T-helper 2 cell treated with Interferon-gamma antibody and Interleukin-4, amounts not matched to agents 100 ng/mL and 5 ng/mL, for 36 hours (primary cell): ENCODE measurements at regions not wholly inside any gene's neighbourhood (a gene's known extent, or its start where the extent isn't known, plus 50 kb on each side); places are given as distances from the start of the nearest gene placed in this dataset.

Experiments
- intact Hi-C: fragments of 100-400 bp; cut with micrococcal nuclease; formaldehyde crosslinking; loops from one replicate; pipeline ENCODE4 v1.15.1; 2023

DNA sequence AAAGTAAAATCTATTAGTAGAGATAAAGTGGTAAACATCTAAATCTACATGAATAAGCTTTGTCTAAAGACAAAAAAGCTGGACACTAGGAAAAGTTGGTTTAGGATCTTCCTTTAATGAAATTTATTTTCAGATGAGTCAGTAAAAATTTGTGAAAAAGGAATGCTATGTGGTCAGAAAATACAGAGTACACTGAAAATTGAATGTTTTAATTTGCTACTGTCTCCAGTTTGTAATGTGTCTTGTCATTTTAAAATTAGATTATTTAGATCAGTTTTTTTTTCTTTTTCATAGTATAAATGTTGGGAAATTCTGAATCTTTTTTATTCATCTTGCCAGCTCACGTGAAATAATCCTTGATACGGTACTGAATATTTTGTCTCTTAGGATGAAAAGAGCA, 56.9 kb downstream of the SLITRK6 start:
- intact Hi-C loops = no loop called here

DNA sequence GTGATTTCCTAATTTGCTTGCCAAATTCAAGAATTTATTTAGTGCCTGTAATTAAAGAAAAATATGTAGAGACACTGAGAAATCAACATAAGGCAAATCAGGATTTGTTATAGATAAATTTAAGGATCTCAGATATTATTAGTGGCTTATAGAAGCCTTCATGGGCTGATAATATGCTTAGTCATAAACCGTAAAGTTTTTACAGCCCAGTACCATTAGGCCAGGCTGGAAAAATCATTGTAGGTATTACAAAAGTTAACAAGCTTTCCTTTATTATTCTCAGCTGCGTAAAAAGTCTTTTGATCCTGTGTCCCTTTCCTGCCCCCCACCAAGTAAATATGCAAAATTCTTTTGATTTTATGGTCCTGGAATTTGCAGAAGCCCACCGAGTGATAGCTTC, 58.2 kb downstream of the SLITRK6 start:
- intact Hi-C loops = no loop called here

DNA sequence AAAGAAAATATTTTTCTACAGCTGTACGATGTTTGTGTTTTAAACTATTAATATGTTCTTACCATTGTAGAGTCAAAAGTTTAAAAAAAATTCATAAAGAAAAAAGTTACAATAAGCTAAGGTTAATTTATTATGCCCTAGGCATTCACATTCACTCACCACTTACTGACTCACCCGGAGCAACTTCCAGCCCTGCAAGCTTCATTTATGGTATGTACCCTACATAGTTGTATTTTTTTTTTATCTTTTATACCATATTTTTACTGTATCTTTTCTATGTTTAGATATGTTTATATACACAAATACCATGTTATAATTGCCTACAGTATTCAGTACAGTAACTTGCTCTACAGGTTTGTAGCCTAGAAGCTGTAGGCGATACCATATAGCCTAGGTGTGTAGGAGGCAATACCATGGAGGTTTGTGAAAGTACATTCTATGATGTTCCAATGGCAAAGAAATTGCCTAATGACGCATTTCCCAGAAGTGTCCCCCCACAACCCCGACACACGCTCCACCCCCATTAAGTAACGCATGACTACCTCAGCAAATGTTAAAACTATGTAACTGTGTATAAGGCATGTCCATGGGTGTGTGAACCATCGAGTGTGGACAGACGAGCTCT, 60.4 kb downstream of the SLITRK6 start:
- intact Hi-C loops = no loop called here

DNA sequence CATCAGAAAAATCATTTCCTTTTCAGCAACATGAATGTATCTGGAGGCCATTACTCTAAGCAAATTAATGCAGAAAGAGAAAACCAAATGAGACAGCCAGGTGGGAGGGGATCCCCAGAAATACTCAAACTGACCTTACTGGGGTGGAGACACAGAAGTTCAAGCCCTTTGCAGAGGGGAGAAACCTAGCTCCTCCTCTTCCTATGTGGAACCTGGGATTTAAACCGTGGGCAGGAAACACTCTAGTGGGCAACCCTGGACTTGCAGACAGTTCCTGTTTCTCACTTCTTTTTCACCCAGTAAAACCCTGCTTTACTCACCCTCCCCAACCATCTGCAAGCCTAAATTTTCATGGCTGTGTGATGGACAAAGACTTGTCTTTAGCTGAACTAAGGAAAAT, 61.3 kb downstream of the SLITRK6 start:
- intact Hi-C loops = no loop called here

DNA sequence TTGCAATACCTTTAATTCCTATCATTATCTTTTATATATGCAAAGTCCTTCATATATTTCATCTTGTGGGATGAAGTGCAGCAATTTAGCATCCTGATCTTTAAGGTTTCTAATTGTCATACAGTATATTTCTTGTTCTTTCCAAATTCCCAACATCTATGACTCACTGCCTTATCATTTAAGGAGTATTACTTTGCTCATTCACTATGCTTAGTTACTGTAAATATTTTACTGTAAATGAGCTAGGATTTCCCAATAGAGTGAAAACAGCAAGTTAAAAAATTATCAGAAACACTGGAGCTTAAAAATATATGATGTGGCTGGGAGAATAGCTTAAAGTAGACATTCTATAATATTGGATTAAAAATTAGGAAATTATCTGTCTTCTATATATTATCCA, 69.9 kb downstream of the SLITRK6 start:
- intact Hi-C loops = no loop called here

DNA sequence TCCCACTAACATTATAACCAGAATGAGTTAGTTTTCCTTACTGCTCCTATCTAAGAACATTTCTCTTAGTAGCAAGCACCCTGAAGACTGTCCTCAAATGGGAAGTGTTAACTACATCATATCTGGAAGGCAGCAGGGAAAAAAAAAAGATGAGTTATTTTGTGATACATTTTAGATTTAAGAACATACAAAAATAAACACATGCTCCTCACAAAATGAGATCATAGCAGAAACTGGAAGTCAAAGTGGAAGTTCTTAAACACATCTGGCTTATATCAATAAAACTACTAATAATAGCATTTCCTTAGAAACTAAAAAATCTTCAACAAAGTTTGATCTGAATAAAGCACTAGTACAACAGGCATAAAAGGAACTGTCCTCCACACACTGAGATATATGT, 70.4 kb downstream of the SLITRK6 start:
- intact Hi-C loops = no loop called here

DNA sequence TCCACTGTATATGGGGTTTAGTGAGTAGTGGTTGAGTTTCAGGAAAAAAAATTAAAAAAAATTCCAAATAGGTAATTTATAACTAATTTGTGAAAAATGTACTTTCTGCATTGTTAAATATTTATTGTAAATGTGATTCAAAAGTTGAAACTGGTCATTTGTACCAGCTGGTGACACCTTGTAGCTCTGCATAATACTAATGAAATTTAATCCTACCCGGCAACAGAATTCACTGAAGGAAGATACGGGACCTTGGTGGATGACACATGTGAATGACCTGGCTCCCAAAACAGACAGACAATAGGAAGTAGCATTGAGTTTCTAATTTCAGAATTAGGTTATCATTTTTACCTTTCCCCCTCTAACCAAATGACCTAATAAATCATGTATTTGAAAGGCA, 73.8 kb downstream of the SLITRK6 start:
- intact Hi-C loops = no loop called here

DNA sequence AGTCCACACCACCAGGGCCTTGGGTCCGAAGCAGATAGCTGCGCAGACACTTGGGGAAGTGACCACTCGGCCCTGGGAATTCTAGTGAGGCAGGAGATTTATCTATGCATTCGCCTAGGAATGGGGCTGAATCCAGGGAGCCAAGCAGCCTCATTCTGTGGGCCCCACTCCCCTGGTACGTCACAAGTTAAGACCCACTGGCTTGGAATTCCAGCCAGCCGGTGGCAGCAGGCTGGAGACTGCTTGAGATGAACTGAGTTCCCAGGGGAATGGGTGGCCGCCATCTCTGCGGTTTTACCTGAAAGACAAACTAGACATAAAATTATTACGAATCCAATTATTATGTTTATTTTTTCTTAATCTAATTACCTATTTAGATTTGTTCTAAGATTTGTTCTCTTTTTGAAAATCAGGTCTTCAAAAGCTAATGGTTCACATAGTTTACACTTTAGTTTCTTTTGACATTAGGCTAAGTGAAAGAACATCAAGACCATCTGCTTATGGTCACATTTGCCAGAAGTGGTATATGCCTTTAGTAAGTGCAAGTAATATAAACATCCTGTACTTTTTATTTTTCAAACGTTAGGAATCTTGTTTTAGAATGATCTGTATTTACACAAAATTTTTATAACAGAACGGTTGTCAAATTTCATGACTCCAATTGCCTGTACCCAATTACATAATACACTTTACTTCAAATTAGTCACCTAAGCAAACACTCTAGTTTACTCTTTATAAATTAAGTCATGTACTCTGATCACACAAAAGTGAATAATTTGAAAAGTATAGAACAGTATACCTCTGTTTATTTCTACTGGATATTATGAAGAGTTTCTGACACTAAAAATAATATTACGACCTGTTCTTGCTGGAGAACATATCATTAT, 74.4 kb downstream of the SLITRK6 start:
- intact Hi-C loops = no loop called here

DNA sequence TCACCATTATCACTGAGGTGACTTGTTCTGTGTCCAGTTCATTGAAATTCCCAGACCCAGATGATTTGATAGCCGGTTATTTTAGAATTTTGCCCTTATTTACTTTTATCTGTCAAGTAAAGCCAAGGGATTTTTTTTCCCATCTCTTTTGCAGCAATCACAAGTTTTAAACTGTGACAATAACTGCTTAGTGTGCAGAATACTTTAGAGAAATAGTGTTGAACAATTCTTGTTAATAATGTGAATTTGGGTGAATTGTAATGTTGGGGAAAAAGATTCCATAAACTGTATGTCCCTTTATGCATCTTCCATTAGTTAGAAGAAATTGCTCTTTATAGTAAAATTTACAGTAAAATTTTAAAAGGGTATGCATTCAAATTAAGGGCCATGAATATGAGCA, 79.5 kb downstream of the SLITRK6 start:
- intact Hi-C loops = no loop called here

DNA sequence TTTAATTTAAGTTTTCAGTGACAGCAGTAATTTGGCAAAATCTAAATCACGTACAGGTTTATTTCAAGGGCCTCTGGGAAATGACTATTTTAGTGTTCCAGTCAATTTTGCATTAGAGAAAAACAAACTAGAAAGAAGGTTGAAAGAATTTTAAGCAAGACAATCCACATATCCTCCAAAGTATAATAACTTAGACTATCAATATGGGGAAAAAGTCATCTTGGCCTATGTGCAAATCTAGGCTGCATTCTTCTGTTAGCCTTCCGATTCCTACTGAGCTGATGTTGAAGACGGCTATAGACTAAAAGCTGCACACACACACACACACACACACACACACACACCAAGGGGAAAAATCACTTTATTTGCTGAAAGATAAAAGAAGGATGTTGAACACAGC, 81.3 kb downstream of the SLITRK6 start:
- intact Hi-C loops = no loop called here

DNA sequence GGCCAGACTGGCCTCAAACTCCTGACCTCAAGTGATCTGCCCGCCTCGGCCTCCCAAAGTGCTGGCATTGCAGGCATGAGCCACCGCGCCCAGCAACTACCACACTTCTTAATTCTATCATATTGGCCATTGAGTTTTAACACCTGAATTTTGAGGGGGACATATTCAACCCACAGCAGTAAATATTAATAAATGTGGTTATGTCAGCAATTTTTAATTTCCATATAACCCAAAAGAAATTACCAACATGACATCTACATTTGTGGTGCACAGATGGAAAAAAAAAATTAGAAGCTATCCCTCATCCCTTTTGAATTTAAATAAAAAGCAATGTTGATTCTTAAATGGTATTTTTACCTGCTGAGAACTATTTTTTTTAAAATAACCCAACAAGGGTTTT, 88.7 kb downstream of the SLITRK6 start:
- intact Hi-C loops = no loop called here

DNA sequence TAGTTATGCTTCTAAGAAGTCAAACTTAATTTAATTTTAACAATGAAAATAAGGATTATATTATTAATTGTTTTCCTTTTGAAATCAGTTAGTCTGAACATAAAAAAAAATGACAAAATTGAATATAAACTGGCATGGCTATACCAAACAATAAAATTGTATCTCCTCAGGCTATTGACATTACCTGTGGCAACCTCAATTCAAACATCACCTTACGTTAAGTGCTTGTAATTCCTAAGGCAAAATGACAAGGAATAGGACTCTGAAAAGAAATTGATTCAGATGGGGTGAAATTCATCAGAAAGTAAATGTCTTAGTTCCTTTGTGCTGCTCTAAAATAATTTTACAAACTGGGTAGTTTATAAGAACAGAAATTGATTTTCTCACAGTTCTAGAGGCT, 89.5 kb downstream of the SLITRK6 start:
- intact Hi-C loops = no loop called here

DNA sequence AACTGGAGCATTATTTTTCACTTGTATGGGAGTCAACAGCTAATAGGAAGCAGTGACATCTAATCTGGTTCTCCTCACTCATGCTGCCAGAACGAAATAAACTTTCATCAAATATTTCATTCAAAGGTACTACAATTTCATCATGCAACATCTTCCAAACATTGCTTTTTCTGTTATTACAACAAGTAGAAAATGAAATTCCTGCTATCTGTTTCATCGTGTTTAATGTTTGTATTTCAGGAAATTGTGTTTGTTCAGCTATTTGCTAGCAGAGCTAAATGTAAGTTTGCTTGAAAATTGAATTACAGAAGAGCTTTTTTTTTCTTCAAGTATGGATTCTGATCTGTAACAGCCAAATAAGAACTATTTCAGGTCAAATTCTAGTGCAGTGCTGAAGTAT, 90.1 kb downstream of the SLITRK6 start:
- intact Hi-C loops = no loop called here

DNA sequence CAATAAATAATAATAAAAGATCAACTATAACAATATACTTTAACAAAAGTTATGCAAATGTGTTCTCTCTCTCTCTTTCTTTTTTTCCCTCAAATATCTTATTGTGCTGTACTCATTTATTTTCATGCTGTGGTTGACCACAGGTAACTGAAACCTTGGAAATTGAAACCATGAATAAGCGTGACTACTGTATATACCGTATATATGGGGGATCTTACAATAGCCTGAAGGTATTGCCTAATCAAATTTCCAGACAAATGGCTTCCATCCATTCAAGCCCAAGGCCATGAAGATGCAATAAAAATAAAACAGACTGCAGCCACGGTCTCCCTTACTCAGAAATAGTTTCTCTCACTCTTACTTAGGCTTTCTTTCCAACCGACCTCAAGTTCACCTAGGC, 98.3 kb downstream of the SLITRK6 start:
- intact Hi-C loops = no loop called here

DNA sequence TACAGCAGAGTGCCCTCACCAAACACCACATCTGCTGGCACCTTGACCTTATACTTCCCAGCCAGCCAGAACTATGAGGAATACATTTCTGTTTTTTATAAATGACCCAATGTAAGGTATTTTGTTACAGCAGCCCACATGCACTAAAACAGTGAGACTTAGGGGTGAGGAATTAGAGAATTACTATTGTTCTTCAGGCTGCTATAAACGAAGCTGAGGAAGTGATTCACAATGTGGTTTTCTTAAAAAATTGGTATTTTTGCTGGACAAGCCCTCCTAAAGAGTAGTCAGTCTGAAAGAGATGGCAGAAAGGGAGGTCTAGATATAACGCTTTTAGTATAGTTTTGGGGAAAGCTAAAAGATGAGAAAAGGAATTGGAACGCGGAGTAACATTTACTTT, 101.0 kb downstream of the SLITRK6 start:
- intact Hi-C loops = no loop called here

DNA sequence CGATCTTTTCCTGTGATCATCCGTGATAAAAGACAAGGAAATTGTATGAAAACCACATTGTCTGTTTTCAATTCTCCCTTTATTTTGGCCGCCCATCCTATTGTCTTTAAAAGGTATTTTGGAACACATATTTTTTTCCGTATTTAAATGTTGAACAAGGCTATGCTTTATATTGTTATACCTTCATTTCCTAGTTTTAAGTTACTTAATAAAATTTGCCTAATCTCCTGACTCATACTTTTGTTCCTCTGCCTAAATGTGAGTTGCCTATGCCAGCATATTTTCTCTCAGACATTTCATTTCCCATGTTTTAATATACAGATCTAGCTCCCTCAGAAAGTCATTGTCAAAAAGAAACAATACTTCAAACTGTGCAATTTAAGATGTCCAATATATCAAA, 104.2 kb downstream of the SLITRK6 start:
- intact Hi-C loops = no loop called here

DNA sequence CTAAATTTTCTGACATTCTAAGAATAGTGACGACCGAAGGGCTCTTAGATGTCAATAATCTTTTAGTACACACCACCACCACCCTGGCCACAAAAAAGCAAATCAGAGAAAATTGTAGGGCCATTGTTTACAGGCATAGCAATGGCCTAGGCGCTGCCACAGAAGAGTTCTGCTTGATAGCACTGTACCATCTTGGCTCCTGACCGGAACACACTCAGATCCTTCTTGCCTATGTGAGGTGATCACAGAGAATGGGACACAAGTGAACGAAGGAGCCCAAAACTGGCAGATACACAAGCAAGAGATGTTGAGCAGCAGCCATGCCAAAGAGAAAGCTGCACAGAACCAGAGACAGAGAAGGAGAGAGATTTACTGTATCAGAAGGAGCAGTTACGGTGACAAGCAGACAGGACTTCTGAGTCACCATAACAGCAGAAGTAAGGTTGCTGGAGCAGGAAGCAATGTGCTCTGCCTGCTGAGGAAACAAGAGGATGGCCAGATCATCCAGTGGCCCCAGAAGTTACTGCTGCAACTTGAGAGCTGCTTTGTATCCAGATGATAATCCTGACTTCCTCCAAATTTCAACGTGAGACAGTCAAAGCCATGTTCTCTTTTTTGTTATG, 105.2 kb downstream of the SLITRK6 start:
- intact Hi-C loops = no loop called here

DNA sequence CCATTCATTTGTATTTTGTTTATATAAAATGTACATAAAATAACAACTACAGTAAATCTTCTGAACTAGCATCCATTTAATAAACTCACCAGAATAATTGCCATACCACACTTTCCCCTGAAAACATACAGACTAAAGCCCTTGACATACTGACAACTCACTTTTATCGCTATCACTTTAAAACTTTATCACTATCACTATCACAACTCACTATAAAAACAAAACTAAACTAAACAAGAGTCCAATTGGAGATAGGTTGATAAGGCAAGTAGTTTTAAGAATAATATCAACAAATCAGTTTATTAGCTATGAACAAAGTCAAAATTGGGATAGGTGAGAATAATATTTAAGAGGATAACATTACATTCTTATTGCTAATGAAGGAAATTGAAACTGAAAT, 108.9 kb downstream of the SLITRK6 start:
- intact Hi-C loops = no loop called here

DNA sequence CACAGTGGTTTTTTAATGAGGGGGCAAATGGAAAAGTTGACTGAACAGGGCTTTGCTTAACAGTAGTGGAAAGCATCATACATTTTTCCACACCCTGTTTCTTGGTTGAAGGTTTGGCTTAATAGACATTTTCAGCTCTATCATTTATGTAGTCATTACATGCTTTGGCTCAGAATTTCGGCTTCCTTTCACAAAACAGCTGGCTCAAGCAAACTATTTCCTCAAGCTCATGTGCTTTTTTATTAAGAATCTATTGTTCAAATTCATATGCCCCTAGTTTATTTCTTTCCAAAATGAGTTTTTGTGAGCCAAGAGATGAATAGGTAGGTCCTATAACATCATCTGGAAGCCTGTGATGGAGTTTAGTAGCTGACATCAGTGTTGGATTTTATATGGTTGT, 113.8 kb downstream of the SLITRK6 start:
- intact Hi-C loops = no loop called here

DNA sequence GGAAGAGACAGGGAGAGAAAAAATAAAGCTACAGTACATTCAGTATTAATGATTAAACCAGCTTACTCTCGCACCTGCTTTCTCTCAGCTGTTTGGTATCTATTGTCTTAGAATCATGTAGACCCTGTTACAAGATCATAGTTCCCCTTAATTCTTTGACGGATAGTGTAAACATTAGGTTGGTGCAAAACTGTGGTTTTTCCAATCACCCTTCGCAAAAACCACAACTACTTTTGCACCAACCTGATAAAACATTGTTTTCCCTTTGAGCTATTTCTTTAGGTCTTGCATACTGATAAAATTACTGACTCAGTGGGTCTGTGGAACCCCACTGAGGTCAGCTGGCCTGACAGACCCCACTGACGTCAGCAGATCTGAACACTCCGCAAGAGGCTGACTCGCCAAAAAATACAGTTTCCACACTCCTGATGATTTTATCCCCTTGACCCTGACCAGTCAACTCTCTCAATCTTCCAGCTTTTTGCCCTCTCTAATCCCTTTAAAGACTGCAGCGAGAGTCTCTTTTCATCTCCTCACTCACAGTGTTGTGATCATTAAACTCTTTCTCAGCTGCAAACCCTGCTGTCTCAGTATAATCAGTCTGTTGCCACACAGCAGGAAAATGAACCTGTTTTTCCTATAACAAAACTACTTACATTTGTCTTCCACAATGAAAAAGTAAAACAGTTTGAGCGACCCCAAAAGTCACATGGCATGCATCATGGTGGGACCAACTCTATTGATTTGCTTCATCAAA, 123.9 kb downstream of the SLITRK6 start:
- intact Hi-C loops = no loop called here

DNA sequence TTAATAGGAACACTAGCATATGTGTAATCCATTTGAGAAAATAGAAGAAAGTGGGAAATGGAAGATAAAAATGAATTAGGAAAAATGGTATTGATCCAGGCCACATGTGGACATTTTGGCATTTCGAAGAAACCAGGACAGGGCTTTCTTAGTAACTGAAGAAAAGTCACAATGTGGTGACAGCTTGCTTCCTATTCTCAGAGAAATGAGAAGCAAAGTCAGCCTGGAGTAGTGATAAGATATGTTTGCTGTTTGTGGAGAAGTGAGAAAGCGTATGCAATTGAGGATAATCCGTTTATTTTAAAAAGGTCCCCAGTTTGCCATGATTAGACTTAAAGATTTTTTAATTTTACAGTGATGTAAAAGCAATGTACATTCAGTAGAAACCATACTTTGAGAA, 127.9 kb downstream of the SLITRK6 start:
- intact Hi-C loops = no loop called here

DNA sequence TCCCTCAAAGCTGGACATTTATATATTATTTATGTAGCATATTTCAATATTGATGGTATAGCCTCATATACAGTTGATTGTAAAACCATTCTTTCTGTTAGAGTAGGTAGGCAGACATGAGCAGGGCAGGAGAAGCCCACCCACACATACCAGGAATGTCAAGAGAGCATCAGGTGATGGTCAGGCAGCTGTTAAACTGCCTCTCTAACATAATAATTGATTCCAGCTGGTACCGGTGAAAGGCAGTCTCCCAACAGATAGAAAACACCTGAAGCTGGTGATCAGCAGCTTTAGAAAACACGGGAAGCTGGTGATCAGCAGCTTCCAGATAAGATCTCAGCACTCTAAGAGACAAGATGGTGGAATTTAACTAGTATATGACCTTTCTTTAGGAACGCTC, 132.9 kb downstream of the SLITRK6 start:
- intact Hi-C loops = no loop called here
